ENCODE measurements at regions not wholly inside any gene's neighbourhood (a gene's known extent, or its start where the extent isn't known, plus 50 kb on each side); places are given as distances from the start of the nearest gene placed in this dataset.

DNA sequence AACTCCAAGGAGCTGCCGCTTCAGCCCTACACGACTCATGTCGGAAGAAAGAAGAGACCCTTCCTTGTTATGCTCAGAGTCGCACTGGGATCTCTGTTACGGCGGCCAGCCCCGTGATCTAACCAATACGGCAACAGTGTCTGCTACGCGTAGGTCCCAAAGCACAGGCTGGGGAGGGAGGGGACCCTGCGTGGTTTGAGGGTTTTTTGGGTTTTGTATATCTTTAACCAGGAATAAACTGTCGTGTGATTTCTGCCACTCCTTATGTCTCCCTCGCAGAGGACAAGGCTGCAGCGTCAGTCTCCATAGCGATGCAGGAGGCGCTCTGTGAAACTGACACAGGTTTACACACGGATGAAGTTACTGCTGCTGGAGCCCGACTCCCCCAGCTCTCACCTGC lies 60.0 kb upstream of the DIO3 start:
- Histone ChIP-seq H3K4me1 (no peaks in the 10 kb centered on the region), H3K9me3 (no peaks in the 10 kb centered on the region), H3K27me3 (no peaks in the 10 kb centered on the region), H3K36me3 (no peaks in the 10 kb centered on the region), H3K4me3 (ENCODE audit: low read depth, low read length) (no peak overlapping the region)
- TF ChIP-seq, protein P1, sequence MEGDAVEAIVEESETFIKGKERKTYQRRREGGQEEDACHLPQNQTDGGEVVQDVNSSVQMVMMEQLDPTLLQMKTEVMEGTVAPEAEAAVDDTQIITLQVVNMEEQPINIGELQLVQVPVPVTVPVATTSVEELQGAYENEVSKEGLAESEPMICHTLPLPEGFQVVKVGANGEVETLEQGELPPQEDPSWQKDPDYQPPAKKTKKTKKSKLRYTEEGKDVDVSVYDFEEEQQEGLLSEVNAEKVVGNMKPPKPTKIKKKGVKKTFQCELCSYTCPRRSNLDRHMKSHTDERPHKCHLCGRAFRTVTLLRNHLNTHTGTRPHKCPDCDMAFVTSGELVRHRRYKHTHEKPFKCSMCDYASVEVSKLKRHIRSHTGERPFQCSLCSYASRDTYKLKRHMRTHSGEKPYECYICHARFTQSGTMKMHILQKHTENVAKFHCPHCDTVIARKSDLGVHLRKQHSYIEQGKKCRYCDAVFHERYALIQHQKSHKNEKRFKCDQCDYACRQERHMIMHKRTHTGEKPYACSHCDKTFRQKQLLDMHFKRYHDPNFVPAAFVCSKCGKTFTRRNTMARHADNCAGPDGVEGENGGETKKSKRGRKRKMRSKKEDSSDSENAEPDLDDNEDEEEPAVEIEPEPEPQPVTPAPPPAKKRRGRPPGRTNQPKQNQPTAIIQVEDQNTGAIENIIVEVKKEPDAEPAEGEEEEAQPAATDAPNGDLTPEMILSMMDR (IDR thresholded peaks at IDR 0.05; ENCODE audit: low read depth, low read length) = no peak
- no peak for DNase-seq

DNA sequence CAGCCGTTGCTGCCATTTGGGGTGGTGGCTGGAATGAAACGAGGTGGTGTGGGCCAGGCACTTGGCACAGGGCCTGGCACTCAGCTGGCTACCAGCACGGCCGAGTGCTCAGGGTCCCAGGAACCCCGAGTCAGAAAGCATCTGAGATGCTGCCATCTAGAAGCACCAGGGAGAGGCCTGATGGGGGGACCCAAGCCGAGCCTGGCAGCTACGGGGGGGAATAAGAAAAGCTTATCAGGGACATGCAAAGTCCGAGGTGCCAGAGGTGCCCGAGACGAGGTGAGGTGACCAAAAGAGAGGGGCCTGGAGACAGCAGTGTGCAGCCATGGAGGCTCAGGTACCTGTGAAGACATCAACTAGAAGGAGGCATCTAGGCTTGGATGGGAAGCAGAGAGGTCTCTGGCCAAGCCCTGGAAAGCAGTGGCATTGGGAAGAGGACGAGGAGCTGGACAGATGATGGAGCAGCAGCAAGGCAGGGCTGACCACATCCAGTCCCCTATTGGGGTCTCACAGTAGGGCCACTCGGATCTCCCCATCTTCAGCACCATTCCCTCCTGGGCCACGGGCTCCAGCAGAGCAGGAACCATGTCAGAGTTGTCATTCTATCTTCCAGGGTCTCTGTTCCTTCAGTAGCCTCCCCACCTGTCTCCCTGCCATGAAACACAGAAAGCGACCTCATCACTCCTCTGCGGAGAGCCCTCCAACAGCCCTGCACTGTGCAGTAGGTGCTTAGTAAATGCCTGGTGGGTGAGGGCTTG lies 59.3 kb upstream of the DIO3 start:
- Histone ChIP-seq H3K4me3 (ENCODE audit: low read depth, low read length) (no peak overlapping the region), H3K4me1 (no peaks in the 10 kb centered on the region), H3K36me3 (no peaks in the 10 kb centered on the region), H3K9me3 (no peaks in the 10 kb centered on the region), H3K27me3 (no peaks in the 10 kb centered on the region)
- TF ChIP-seq, protein P1 (IDR thresholded peaks at IDR 0.05; ENCODE audit: low read depth, low read length) = no peak
- DNase-seq = no peak

DNA sequence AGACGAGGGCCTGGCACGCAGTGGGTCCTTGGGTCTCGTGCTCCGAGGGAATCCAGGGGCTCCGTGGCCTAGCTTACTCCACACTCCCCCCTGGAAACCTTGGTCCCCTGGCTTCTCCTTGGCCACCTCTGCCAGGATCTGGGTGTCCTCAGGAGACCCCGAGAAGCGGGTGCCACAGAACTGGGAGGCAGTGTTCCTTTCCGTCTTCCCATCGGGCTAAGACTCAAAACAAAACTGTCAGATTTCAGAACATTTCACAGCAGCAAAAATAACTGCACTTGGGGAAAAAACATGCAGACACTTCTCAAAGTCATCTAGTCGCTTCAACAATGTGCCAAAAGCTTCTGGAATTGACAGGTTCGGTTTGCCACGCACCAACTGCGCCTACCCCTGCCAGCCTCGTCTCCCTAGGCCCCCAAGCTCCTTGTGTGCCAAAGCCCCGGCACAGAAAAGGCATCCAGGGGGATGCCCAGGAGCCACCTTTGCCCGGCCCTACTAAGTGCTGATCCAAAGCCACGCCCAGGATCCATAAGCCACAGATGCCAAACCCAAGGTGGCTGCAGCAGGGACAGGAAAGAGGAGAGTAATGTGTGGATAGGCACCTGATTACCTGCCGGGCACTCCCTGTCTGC lies 58.4 kb upstream of the DIO3 start:
- TF ChIP-seq, protein P1 (IDR thresholded peaks at IDR 0.05; ENCODE audit: low read depth, low read length) = no peak
- H3K4me1 ChIP-seq = no peaks in the 10 kb centered on the region
- H3K4me3 ChIP-seq (ENCODE audit: low read depth, low read length) = no peak overlapping the region
- H3K9me3 ChIP-seq = no peaks in the 10 kb centered on the region
- H3K27me3 ChIP-seq = no peaks in the 10 kb centered on the region
- no peak for DNase-seq
- no peaks in the 10 kb centered on the region for H3K36me3 ChIP-seq

DNA sequence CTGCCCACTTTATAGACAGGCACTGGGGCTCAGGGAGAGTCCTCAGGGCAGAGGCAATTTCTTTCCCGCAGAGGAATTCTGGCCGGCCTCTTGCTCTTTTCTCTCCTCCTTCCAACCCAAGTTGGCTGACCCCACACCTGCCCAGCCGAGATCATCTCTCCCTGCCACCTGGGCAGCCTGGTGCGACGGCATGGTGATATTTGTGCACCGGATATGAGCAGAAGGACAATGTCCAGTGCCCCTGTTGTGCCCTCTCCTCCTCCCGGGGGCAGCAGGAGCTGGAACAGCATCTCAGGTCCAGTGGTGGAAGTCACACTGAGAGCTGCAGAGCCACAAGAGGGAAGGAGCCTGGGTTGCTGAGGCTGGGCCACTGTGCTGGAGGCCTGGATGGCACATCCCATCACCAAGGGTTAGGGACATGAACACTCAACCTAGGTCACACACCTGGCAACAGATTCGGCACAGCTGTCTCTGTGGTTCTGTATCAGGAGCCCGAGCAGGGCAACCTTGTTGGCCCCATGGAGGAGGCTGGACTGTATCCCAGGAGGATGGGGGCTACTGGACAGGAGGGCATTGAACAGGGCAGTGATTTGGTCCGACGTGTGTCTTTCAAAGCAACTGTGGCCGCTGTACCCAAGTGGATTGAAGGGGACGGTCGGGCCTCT lies 57.7 kb upstream of the DIO3 start:
- H3K4me3 ChIP-seq (ENCODE audit: low read depth, low read length) = no peak overlapping the region
- H3K36me3 ChIP-seq = no peaks in the 10 kb centered on the region
- TF ChIP-seq, protein P1 (IDR thresholded peaks at IDR 0.05; ENCODE audit: low read depth, low read length) = no peak
- H3K9me3 ChIP-seq = no peaks in the 10 kb centered on the region
- no peaks in the 10 kb centered on the region for H3K4me1 ChIP-seq
- no peak for DNase-seq
- no peaks in the 10 kb centered on the region for H3K27me3 ChIP-seq

DNA sequence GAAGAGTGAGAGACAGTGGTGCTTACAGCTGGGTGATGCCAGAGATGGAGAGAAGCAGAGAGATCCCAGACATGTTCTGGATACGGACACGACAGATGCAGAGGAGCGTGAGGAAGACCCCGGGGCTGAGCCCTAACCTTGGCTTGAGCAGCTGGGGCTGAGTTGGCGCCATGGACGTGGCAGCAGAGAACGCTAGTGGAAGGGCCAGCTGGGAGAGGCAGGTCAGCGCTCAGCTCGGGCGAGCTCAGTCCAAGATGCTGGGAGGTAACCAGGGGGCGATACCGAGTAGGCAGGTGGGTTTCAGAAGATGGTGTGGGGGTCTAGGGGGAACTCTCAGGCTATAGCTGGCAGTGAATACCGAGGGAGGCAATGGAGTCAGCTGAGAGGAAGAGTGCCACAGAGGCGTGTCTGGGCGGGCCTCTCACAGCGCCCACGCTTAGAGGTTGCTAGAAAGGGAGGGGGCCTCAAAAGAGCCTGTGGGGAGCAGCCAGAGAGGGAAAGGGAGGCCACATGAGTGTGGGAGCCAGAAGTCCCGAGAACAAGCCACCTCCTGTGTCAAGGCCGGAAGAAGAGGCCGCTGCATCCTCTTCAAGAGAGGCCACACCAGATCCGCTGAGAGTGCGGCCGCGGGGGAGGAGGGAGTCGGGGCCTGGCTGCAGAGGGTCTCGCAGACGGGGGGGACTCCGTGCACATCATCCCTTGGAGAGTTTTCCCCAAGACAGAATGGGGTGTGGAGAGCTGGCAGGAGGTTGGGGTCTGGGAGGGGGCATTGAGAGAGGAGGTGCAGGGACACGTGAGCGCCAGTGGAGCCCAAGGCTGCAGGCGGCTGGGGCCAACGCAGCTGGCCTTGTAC lies 57.0 kb upstream of the DIO3 start:
- Histone ChIP-seq H3K27me3 (no peaks in the 10 kb centered on the region), H3K4me1 (no peaks in the 10 kb centered on the region), H3K9me3 (no peaks in the 10 kb centered on the region), H3K36me3 (no peaks in the 10 kb centered on the region), H3K4me3 (ENCODE audit: low read depth, low read length) (no peak overlapping the region)
- DNase-seq = no peak
- TF ChIP-seq, protein P1 (IDR thresholded peaks at IDR 0.05; ENCODE audit: low read depth, low read length) = no peak

Measured in BE2C (cell line).